Liver (tissue), 8 donors: ENCODE measurements at regions not wholly inside any gene's neighbourhood (a gene's known extent, or its start where the extent isn't known, plus 50 kb on each side); places are given as distances from the start of the nearest gene placed in this dataset.

Experiments
- DNase-seq: peaks from one replicate; pipeline ENCODE4 v3.0.0-alpha.2; 2017; ENCODE audit warnings: low spot score
- H3K27ac ChIP-seq, 2 donors: one replicate each; pipeline ENCODE4 v1.7.0; 2013; ENCODE audit warnings: inconsistent platforms in 2 of 2, low read length in 2 of 2, control low read depth in 1 of 2, low read depth in 1 of 2, mild to moderate bottlenecking in 1 of 2
- H3K27me3 ChIP-seq, 4 donors: one replicate each; pipeline versions ENCODE4 v1.6.1 to v1.7.0; 2013; ENCODE audit warnings: low read length in 3 of 4, inconsistent platforms in 1 of 4, mild to moderate bottlenecking in 1 of 4, moderate library complexity in 1 of 4; ENCODE audit not compliant: control insufficient read depth in 4 of 4, insufficient read depth in 4 of 4
- H3K36me3 ChIP-seq, 4 donors: one replicate each; pipeline versions ENCODE4 v1.6.1 to v1.7.0; 2013; ENCODE audit warnings: low read length in 3 of 4, mild to moderate bottlenecking in 3 of 4, low read depth in 1 of 4, moderate library complexity in 1 of 4; ENCODE audit not compliant: control insufficient read depth in 4 of 4, insufficient read depth in 3 of 4
- H3K4me1 ChIP-seq, 4 donors: one replicate each; pipeline versions ENCODE4 v1.6.1 to v1.7.0; 2013; ENCODE audit warnings: low read length in 3 of 4, mild to moderate bottlenecking in 3 of 4, moderate library complexity in 1 of 4; ENCODE audit not compliant: control insufficient read depth in 4 of 4, insufficient read depth in 4 of 4
- H3K4me3 ChIP-seq, 3 donors: one replicate each; pipeline versions ENCODE4 v1.6.1 to v1.7.0; 2013; ENCODE audit warnings: low read length in 3 of 3, control low read depth in 1 of 3, low read depth in 1 of 3, mild to moderate bottlenecking in 1 of 3
- H3K9ac ChIP-seq, 2 donors: one replicate each; pipeline ENCODE4 v1.7.0; 2013; ENCODE audit warnings: low read length in 2 of 2, mild to moderate bottlenecking in 2 of 2, moderate library complexity in 2 of 2, control low read depth in 1 of 2, low read depth in 1 of 2
- H3K9me3 ChIP-seq, 4 donors: one replicate each; pipeline versions ENCODE4 v1.6.1 to v1.7.0; 2013; ENCODE audit warnings: low read length in 3 of 4; ENCODE audit not compliant: control insufficient read depth in 4 of 4
- EGR1 ChIP-seq, 2 donors: IDR thresholded peaks; 2 replicates each; pipeline ENCODE4 v1.6.1; 2016 to 2018; ENCODE audit warnings: antibody characterized with exemption in 2 of 2, low read depth in 2 of 2
- FOXA1 ChIP-seq: IDR thresholded peaks from 2 replicates; pipeline ENCODE4 v1.6.1; 2016; ENCODE audit warnings: antibody characterized with exemption
- FOXA2 ChIP-seq: IDR thresholded peaks from 2 replicates; pipeline ENCODE4 v1.6.1; 2016; ENCODE audit warnings: antibody characterized with exemption
- GABPA ChIP-seq, 2 donors: IDR thresholded peaks in 1 of 2; conservative IDR thresholded peaks in 1 of 2; 2 replicates each; pipeline ENCODE4 v1.6.1; 2016; ENCODE audit warnings: antibody characterized with exemption in 2 of 2, mild to moderate bottlenecking in 1 of 2, moderate library complexity in 1 of 2
- HNF4A ChIP-seq, 2 donors: conservative IDR thresholded peaks; 2 replicates each; pipeline ENCODE4 v1.6.1; 2016; ENCODE audit warnings: antibody characterized with exemption in 2 of 2, mild to moderate bottlenecking in 2 of 2
- JUND ChIP-seq, 2 donors: IDR thresholded peaks; 2 replicates each; pipeline ENCODE4 v1.6.1; 2016; ENCODE audit warnings: antibody characterized with exemption in 2 of 2
- NR2F2 ChIP-seq: IDR thresholded peaks from 2 replicates; pipeline ENCODE4 v1.6.1; 2016; ENCODE audit warnings: antibody characterized with exemption
- RAD21 ChIP-seq, 2 donors: IDR thresholded peaks; 2 replicates each; pipeline ENCODE4 v1.6.1; 2016; ENCODE audit warnings: antibody characterized with exemption in 2 of 2, mild to moderate bottlenecking in 2 of 2
- RXRA ChIP-seq, 2 donors: IDR thresholded peaks; 2 replicates each; pipeline ENCODE4 v1.6.1; 2017 to 2018; ENCODE audit warnings: antibody characterized with exemption in 2 of 2, mild to moderate bottlenecking in 1 of 2
- SP1 ChIP-seq: IDR thresholded peaks from 2 replicates; pipeline ENCODE4 v1.6.1; 2018; ENCODE audit warnings: antibody characterized with exemption, mild to moderate bottlenecking
- YY1 ChIP-seq: IDR thresholded peaks from 2 replicates; pipeline ENCODE4 v1.6.1; 2016; ENCODE audit warnings: antibody characterized with exemption, mild to moderate bottlenecking
- WGBS: extraction: QIAGEN DNeasy Blood & Tissue Kit; methylation state at CpG from one replicate; pipeline ENCODE4 v1.1.7; 2013; 5-methylcytosine and 5-hydroxymethylcytosine counted together
- TF ChIP-seq, protein P1 (sequence below): IDR thresholded peaks from 2 replicates; pipeline ENCODE4 v1.6.1; 2016; ENCODE audit warnings: antibody characterized with exemption
- TF ChIP-seq, protein P2 (sequence below): IDR thresholded peaks from 2 replicates; pipeline ENCODE4 v1.6.1; 2016; ENCODE audit warnings: antibody characterized with exemption
- TF ChIP-seq, protein P3 (sequence below): fragments of 150-350 bp; IDR thresholded peaks from 2 replicates; pipeline ENCODE4 v1.5.1; 2017; ENCODE audit warnings: improper control_type of control experiment, low read depth, low read length; ENCODE audit not compliant: missing input control
- TF ChIP-seq, protein P4 (sequence below): IDR thresholded peaks from 2 replicates; pipeline ENCODE4 v1.6.1; 2016; ENCODE audit warnings: antibody characterized with exemption, mild to moderate bottlenecking
- TF ChIP-seq, protein P5 (sequence below): IDR thresholded peaks from 2 replicates; pipeline ENCODE4 v1.6.1; 2016; ENCODE audit warnings: antibody characterized with exemption
- donor health status: healthy.
- donor health status: healthy.
- donor health status: healthy.
- donor health status: healthy.
- donor health status: healthy.

DNA sequence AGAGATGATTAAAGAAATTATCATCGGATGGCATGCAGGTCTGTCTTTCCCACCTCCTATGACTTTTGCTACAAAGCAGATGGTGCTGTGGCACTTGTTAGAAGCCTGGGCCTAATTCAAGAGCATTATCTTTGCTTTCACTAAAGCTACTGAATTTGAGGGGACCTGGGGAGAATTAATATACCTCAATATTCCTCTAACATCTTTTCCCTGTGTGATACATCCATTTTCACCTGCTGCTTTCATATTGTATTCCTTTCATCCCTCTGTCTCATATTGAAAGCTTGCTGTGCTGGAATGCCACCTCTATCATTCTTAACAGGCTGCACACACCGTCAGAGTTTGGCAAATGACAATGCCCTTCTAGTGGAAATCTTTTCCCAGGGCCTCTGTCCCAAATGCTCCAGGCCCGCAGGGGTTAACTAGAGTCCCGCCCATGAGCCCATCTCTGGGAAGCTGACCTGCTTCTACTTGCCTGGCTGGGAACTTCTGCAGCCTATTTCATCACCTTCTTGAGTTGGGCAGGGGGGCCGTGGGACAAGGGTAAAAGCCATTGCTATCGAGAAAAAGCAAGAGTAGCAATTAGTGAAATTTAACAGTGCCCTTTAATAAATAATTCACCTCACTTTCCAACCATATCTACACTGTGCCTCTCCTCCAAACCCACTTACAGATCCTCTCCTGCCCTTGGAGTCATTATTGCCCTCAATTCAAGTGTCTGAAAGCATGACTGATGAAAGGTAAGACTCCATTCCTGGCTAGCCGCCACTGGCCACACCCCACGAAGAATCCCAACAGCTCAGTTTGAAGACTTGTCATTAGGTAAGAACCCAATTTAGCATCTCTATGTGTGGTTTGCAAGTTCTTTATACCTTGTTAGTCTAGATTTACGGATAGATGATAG lies 126.7 kb upstream of the BTG1 start:
- Histone ChIP-seq H3K4me3 (no peak overlapping the region), H3K9ac (no peak overlapping the region), H3K4me1 (no peaks in the 10 kb centered on the region), H3K9me3 (no peaks in the 10 kb centered on the region), H3K27me3 (no peaks in the 10 kb centered on the region), H3K36me3 (no peaks in the 10 kb centered on the region), H3K27ac (no peak overlapping the region)
- TF ChIP-seq FOXA2 (no peak), SP1 (no peak), EGR1 (IDR thresholded peaks at IDR 0.05; ENCODE audit: low read depth in 2 of 2) (no peak), HNF4A (conservative IDR thresholded peaks at IDR 0.05) (no peak), GABPA (IDR thresholded peaks at IDR 0.05 in 1 of 2, conservative IDR thresholded peaks at IDR 0.05 in 1 of 2) (no peak), JUND (IDR thresholded peaks at IDR 0.05) (no peak), NR2F2 (no peak), FOXA1 (no peak)
- TF ChIP-seq, protein P1, sequence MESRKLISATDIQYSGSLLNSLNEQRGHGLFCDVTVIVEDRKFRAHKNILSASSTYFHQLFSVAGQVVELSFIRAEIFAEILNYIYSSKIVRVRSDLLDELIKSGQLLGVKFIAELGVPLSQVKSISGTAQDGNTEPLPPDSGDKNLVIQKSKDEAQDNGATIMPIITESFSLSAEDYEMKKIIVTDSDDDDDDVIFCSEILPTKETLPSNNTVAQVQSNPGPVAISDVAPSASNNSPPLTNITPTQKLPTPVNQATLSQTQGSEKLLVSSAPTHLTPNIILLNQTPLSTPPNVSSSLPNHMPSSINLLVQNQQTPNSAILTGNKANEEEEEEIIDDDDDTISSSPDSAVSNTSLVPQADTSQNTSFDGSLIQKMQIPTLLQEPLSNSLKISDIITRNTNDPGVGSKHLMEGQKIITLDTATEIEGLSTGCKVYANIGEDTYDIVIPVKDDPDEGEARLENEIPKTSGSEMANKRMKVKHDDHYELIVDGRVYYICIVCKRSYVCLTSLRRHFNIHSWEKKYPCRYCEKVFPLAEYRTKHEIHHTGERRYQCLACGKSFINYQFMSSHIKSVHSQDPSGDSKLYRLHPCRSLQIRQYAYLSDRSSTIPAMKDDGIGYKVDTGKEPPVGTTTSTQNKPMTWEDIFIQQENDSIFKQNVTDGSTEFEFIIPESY: no peak
- TF ChIP-seq, protein P2, sequence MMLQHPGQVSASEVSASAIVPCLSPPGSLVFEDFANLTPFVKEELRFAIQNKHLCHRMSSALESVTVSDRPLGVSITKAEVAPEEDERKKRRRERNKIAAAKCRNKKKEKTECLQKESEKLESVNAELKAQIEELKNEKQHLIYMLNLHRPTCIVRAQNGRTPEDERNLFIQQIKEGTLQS: no peak
- TF ChIP-seq, protein P3, sequence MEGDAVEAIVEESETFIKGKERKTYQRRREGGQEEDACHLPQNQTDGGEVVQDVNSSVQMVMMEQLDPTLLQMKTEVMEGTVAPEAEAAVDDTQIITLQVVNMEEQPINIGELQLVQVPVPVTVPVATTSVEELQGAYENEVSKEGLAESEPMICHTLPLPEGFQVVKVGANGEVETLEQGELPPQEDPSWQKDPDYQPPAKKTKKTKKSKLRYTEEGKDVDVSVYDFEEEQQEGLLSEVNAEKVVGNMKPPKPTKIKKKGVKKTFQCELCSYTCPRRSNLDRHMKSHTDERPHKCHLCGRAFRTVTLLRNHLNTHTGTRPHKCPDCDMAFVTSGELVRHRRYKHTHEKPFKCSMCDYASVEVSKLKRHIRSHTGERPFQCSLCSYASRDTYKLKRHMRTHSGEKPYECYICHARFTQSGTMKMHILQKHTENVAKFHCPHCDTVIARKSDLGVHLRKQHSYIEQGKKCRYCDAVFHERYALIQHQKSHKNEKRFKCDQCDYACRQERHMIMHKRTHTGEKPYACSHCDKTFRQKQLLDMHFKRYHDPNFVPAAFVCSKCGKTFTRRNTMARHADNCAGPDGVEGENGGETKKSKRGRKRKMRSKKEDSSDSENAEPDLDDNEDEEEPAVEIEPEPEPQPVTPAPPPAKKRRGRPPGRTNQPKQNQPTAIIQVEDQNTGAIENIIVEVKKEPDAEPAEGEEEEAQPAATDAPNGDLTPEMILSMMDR: no peak
- TF ChIP-seq, protein P4, sequence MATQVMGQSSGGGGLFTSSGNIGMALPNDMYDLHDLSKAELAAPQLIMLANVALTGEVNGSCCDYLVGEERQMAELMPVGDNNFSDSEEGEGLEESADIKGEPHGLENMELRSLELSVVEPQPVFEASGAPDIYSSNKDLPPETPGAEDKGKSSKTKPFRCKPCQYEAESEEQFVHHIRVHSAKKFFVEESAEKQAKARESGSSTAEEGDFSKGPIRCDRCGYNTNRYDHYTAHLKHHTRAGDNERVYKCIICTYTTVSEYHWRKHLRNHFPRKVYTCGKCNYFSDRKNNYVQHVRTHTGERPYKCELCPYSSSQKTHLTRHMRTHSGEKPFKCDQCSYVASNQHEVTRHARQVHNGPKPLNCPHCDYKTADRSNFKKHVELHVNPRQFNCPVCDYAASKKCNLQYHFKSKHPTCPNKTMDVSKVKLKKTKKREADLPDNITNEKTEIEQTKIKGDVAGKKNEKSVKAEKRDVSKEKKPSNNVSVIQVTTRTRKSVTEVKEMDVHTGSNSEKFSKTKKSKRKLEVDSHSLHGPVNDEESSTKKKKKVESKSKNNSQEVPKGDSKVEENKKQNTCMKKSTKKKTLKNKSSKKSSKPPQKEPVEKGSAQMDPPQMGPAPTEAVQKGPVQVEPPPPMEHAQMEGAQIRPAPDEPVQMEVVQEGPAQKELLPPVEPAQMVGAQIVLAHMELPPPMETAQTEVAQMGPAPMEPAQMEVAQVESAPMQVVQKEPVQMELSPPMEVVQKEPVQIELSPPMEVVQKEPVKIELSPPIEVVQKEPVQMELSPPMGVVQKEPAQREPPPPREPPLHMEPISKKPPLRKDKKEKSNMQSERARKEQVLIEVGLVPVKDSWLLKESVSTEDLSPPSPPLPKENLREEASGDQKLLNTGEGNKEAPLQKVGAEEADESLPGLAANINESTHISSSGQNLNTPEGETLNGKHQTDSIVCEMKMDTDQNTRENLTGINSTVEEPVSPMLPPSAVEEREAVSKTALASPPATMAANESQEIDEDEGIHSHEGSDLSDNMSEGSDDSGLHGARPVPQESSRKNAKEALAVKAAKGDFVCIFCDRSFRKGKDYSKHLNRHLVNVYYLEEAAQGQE: no peak
- no peak for DNase-seq
- 84% methylated on average over 9 of the region's 9 CpGs for WGBS

DNA sequence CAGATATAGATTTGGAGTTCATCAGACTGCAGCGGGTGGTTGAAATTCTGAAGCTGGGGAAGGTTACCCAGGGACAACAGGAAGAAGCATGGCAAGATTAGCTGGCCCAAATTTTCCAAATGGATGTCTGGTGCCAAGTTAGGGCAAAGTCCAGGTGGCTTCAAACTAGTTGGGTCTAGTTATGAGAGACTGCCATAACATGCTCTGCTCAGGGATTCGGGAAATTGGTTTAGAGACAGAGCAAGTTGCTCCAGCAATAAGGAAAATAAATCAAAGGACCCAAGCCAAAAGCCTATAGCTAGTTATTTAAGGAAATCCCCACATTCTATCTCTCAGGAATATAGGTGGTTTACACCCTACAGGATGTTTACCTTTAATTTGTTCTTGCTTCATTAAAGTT lies 125.7 kb upstream of the BTG1 start:
- 85% methylated on average over 2 of the region's 2 CpGs for WGBS
- TF ChIP-seq, protein P5, sequence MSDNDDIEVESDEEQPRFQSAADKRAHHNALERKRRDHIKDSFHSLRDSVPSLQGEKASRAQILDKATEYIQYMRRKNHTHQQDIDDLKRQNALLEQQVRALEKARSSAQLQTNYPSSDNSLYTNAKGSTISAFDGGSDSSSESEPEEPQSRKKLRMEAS: no peak
- TF ChIP-seq JUND (IDR thresholded peaks at IDR 0.05) (no peak), FOXA2 (no peak), RAD21 (IDR thresholded peaks at IDR 0.05) (no peak), RXRA (IDR thresholded peaks at IDR 0.05) (no peak), YY1 (no peak), SP1 (no peak), GABPA (IDR thresholded peaks at IDR 0.05 in 1 of 2, conservative IDR thresholded peaks at IDR 0.05 in 1 of 2) (no peak), EGR1 (IDR thresholded peaks at IDR 0.05; ENCODE audit: low read depth in 2 of 2) (no peak)
- TF ChIP-seq, protein P4: no peak
- TF ChIP-seq, protein P2: no peak

More for the DNA sequence above, 125.7 kb upstream of the BTG1 start:
- Histone ChIP-seq H3K4me3 (no peak overlapping the region), H3K4me1 (no peaks in the 10 kb centered on the region), H3K9ac (no peak overlapping the region), H3K9me3 (no peaks in the 10 kb centered on the region), H3K27ac (no peak overlapping the region), H3K36me3 (no peaks in the 10 kb centered on the region), H3K27me3 (no peaks in the 10 kb centered on the region)
- no peak for DNase-seq
